Fibroblast of villous mesenchyme (primary cell): ENCODE measurements at regions not wholly inside any gene's neighbourhood (a gene's known extent, or its start where the extent isn't known, plus 50 kb on each side); places are given as distances from the start of the nearest gene placed in this dataset.
"Not testable (repeated sequence)": the region's sequence is repeated elsewhere in the genome, so short reads cannot be mapped to it uniquely, and the experiment has no call there.

Source experiments
- DNase-seq: peaks from one replicate; pipeline ENCODE4 v3.0.0-alpha.2; 2010; ENCODE audit warnings: low read depth
- H3K4me3 ChIP-seq: 2 replicates; pipeline ENCODE4 v1.5.1; 2011; ENCODE audit warnings: low read depth, mild to moderate bottlenecking, low read length
- TF ChIP-seq, protein P1 (sequence below): IDR thresholded peaks from 2 replicates; pipeline ENCODE4 v1.5.1; 2012; ENCODE audit warnings: low read depth, mild to moderate bottlenecking, low read length; ENCODE audit not compliant: insufficient read depth

GRCh38 chr7:25598765-25599164 lies 370.5 kb upstream of the NPVF start:
- TF ChIP-seq, protein P1, sequence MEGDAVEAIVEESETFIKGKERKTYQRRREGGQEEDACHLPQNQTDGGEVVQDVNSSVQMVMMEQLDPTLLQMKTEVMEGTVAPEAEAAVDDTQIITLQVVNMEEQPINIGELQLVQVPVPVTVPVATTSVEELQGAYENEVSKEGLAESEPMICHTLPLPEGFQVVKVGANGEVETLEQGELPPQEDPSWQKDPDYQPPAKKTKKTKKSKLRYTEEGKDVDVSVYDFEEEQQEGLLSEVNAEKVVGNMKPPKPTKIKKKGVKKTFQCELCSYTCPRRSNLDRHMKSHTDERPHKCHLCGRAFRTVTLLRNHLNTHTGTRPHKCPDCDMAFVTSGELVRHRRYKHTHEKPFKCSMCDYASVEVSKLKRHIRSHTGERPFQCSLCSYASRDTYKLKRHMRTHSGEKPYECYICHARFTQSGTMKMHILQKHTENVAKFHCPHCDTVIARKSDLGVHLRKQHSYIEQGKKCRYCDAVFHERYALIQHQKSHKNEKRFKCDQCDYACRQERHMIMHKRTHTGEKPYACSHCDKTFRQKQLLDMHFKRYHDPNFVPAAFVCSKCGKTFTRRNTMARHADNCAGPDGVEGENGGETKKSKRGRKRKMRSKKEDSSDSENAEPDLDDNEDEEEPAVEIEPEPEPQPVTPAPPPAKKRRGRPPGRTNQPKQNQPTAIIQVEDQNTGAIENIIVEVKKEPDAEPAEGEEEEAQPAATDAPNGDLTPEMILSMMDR: no peak
- no peak for DNase-seq
- no peak overlapping the region for H3K4me3 ChIP-seq

DNA sequence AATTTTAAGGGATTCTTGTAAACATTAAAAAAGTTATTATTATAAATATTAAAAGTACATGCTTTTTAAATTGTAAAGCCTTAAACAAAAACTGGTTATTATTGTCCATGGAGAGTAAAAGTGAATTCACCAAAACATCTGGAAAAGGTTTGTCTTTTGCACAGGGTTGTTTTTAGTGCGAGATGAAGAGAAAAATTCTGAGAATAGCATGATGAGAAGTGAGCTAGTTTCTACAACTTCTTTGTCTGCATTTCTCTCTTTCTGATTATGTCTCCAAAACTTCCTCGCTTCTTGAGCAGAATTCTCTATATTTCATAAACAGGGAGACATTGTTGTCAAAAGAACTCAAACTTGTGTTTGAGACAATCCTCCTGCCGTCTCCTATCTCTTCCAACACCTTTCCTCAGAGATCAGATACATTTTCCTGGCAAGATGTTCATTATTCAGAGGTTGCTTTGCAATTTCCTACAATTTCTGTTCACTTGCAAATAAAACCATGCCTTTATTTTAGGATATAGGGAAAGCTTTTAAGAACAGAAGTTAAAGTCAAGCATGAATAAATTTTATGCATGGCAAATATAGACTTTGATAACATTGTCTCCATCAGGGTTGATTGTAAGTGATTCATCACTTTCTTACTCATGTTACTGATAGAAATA lies 372.1 kb upstream of the NPVF start:
- TF ChIP-seq, protein P1: no peak
- H3K4me3 ChIP-seq: no peak overlapping the region
- no peak for DNase-seq

- DNase-seq: not testable (repeated sequence)
- peak overlapping the region; percentile 23 for H3K4me3 ChIP-seq
Measured at GRCh38 chr7:25602730-25603426, 374.6 kb upstream of the NPVF start.

- DNase-seq: not testable (repeated sequence)
- peak overlapping the region; percentile 23 for H3K4me3 ChIP-seq
Measured at GRCh38 chr7:25603427-25603740, 375.1 kb upstream of the NPVF start.

- TF ChIP-seq, protein P1: no peak
- no peak overlapping the region for H3K4me3 ChIP-seq
- DNase-seq: peak; percentile 13
Measured at GRCh38 chr7:25611196-25611595, 382.9 kb upstream of the NPVF start.

GRCh38 chr7:25613912-25614311 lies 385.6 kb upstream of the NPVF start:
- DNase-seq: no peak
- H3K4me3 ChIP-seq: no peak overlapping the region
- TF ChIP-seq, protein P1: no peak

DNA sequence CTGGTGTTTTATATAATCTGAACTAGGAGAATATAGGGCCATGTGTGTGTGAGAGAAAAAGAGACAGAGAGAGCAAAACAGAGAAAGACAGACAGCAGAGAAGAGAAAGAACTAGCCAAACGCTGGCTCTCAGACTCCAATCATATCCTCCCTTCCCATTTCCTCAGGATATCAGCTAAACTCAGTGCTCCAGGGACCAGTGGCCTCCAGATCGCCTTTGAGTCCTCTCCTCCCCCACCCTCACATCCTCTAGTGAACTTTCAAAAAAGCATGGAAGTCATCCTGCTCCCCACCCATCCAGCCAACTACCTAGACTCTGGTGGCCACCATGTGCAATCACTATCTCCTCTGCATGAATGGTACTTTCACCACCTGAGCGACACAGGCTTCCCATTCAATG lies 386.1 kb upstream of the NPVF start:
- TF ChIP-seq, protein P1: no peak
- no peak overlapping the region for H3K4me3 ChIP-seq
- DNase-seq: no peak

GRCh38 chr7:25615003-25615402 lies 386.7 kb upstream of the NPVF start:
- H3K4me3 ChIP-seq: no peak overlapping the region
- DNase-seq: no peak
- TF ChIP-seq, protein P1: no peak
